GM23338 (cell line): ENCODE measurements at regions not wholly inside any gene's neighbourhood (a gene's known extent, or its start where the extent isn't known, plus 50 kb on each side); places are given as distances from the start of the nearest gene placed in this dataset.

Source experiments
- ATAC-seq: fragments of 200-7000 bp; cut with Tn5 transposase; 3 replicates; pipeline ENCODE4 v1.9.1; 2020
- DNase-seq: peaks from one replicate; pipeline ENCODE4 v3.0.0-alpha.2; 2015; ENCODE audit warnings: low spot score
- H2AFZ ChIP-seq: fragments of 200-600 bp; sonication (generic); 2 replicates; pipeline ENCODE4 v1.8.0; 2016; ENCODE audit warnings: antibody characterized with exemption, mild to moderate bottlenecking, moderate library complexity
- H3F3A ChIP-seq: fragments of 200-600 bp; sonication (generic); replicated peaks from 2 replicates; pipeline ENCODE4 v1.8.0; 2017; ENCODE audit warnings: antibody characterized with exemption, mixed run types, low read depth
- H3K27ac ChIP-seq: fragments of 200-600 bp; sonication (generic); 2 replicates; pipeline ENCODE4 v1.6.1; 2016; ENCODE audit warnings: low read depth
- H3K27me3 ChIP-seq: fragments of 200-600 bp; sonication (generic); 2 replicates; pipeline ENCODE4 v1.8.0; 2016; ENCODE audit warnings: mild to moderate bottlenecking, mixed run types, moderate library complexity; ENCODE audit not compliant: insufficient read depth
- H3K36me3 ChIP-seq: fragments of 200-600 bp; sonication (generic); 2 replicates; pipeline ENCODE4 v1.8.0; 2016; ENCODE audit warnings: mild to moderate bottlenecking; ENCODE audit not compliant: insufficient read depth
- H3K4me1 ChIP-seq: fragments of 200-600 bp; sonication (generic); 2 replicates; pipeline ENCODE4 v1.8.0; 2016; ENCODE audit warnings: mild to moderate bottlenecking, moderate library complexity; ENCODE audit not compliant: insufficient read depth
- H3K4me2 ChIP-seq: fragments of 200-600 bp; sonication (generic); 2 replicates; pipeline ENCODE4 v1.7.1; 2017; ENCODE audit warnings: mixed run types
- H3K4me3 ChIP-seq: fragments of 200-600 bp; sonication (generic); 2 replicates; pipeline ENCODE4 v1.6.1; 2016; ENCODE audit warnings: mixed run types
- H3K79me2 ChIP-seq: fragments of 200-600 bp; sonication (generic); replicated peaks from 2 replicates; pipeline ENCODE4 v1.8.0; 2017; ENCODE audit warnings: mild to moderate bottlenecking; ENCODE audit not compliant: insufficient read depth
- H3K9me2 ChIP-seq: fragments of 200-600 bp; sonication (generic); 2 replicates; pipeline ENCODE4 v1.8.0; 2017; ENCODE audit not compliant: insufficient read depth
- H4K20me1 ChIP-seq: fragments of 200-600 bp; sonication (generic); replicated peaks from 2 replicates; pipeline ENCODE4 v1.8.0; 2017; ENCODE audit warnings: mild to moderate bottlenecking; ENCODE audit not compliant: insufficient read depth
- H3K27ac Mint-ChIP-seq: 2 replicates; pipeline ENCODE4 v1.8.0; 2020; ENCODE audit warnings: inconsistent platforms, mild to moderate bottlenecking, moderate library complexity, mixed read lengths
- H3K27me3 Mint-ChIP-seq: 3 replicates; pipeline ENCODE4 v1.8.0; 2022; ENCODE audit warnings: low read depth, mild to moderate bottlenecking, moderate library complexity, mixed read lengths, inconsistent platforms; ENCODE audit not compliant: insufficient read depth, poor library complexity
- H3K36me3 Mint-ChIP-seq: 3 replicates; pipeline ENCODE4 v1.8.0; 2021; ENCODE audit warnings: low read depth, mild to moderate bottlenecking, inconsistent platforms, moderate library complexity, mixed read lengths
- H3K4me1 Mint-ChIP-seq: 3 replicates; pipeline ENCODE4 v1.8.0; 2020; ENCODE audit warnings: mild to moderate bottlenecking, inconsistent platforms, mixed read lengths
- H3K4me3 Mint-ChIP-seq: 3 replicates; pipeline ENCODE4 v1.8.0; 2021; ENCODE audit warnings: moderate library complexity, mild to moderate bottlenecking, inconsistent platforms, mixed read lengths
- H3K9me3 Mint-ChIP-seq: 3 replicates; pipeline ENCODE4 v1.8.0; 2020; ENCODE audit warnings: moderate library complexity, mild to moderate bottlenecking, inconsistent platforms, mixed read lengths
- CREB1 ChIP-seq: fragments of 250-450 bp; sonication (Bioruptor Pico); IDR thresholded peaks from 2 replicates; pipeline ENCODE4 v1.5.0; 2020; ENCODE audit warnings: low read depth, mild to moderate bottlenecking, moderate library complexity
- EZH2 ChIP-seq: fragments of 200-600 bp; sonication (generic); IDR thresholded peaks from one replicate; pipeline ENCODE4 v1.8.0; 2017; ENCODE audit warnings: antibody characterized with exemption, mild to moderate bottlenecking, low read depth; ENCODE audit not compliant: unreplicated experiment
- EZH2phosphoT487 ChIP-seq: fragments of 200-600 bp; sonication (generic); IDR thresholded peaks from one replicate; pipeline ENCODE4 v1.8.1; 2018; ENCODE audit warnings: antibody characterized with exemption; ENCODE audit not compliant: unreplicated experiment
- JUNB ChIP-seq: IDR thresholded peaks from one replicate; pipeline ENCODE4 v1.6.1; 2016; ENCODE audit warnings: antibody characterized with exemption; ENCODE audit not compliant: unreplicated experiment
- NANOG ChIP-seq: IDR thresholded peaks from 2 replicates; pipeline ENCODE4 v1.6.1; 2016; ENCODE audit warnings: antibody characterized with exemption, borderline replicate concordance
- POLR2AphosphoS5 ChIP-seq: IDR thresholded peaks from 2 replicates; pipeline ENCODE4 v1.6.1; 2016; ENCODE audit warnings: antibody characterized with exemption, low read depth
- STAT1 ChIP-seq: IDR thresholded peaks from one replicate; pipeline ENCODE4 v1.6.1; 2016; ENCODE audit warnings: antibody characterized with exemption; ENCODE audit not compliant: unreplicated experiment
- ZNF331 ChIP-seq: fragments of 250-450 bp; sonication (Bioruptor Pico); IDR thresholded peaks from 2 replicates; pipeline ENCODE4 v1.5.0; 2020; ENCODE audit warnings: low read depth, mild to moderate bottlenecking, moderate library complexity
- TF ChIP-seq, protein P1 (sequence below): IDR thresholded peaks from 2 replicates; pipeline ENCODE4 v1.6.1; 2016; ENCODE audit warnings: antibody characterized with exemption

DNA sequence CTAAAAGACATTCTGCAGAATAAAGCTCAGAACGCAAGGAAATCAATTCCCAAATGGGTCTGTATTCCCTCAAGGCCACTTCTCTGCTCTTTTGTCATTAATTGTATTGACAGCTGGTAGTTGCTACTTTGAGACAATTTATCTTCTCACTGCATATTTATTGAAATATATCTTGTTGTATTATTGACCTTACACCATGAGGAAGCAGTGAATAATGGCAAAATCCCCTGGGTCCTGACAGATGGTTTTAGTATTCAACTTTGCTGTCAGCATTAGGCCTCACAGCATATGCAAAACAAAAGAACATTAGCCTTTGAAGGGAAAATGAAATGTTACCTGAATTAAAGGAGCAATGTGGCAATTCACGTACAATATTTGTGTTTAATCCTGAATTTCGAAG is 406.1 kb upstream of the TRAM1L1 start:
- Histone ChIP-seq H3K27ac (no peak overlapping the region), H3K79me2 (no peaks in the 10 kb centered on the region), H3K36me3 (no peaks in the 10 kb centered on the region), H3K27me3 (no peaks in the 10 kb centered on the region), H4K20me1 (no peaks in the 10 kb centered on the region), H3K4me2 (0 out of 2 replicates have a peak overlapping the region, but pooled peaks have one; percentile 35), H3F3A (no peaks in the 10 kb centered on the region), H3K4me3 (no peak overlapping the region), H2AFZ (no peak overlapping the region), H3K9me2 (no peaks in the 10 kb centered on the region), H3K4me1 (peaks cover 14% of the 10 kb centered on the region)
- ATAC-seq (no peak), DNase-seq (no peak)
- Mint-ChIP-seq H3K27ac (no peak overlapping the region), H3K36me3 (no peaks in the 10 kb centered on the region), H3K4me1 (peaks cover 13% of the 10 kb centered on the region; the same call in 2 of the 3 replicates), H3K27me3 (no peaks in the 10 kb centered on the region), H3K9me3 (no peaks in the 10 kb centered on the region), H3K4me3 (no peak overlapping the region)
- TF ChIP-seq CREB1 (CRISPR knock-in tag): no peak
- TF ChIP-seq POLR2AphosphoS5: no peak

GRCh38 chr4:117495802-117496201 is 410.4 kb upstream of the TRAM1L1 start:
- no peaks in the 10 kb centered on the region for H3K36me3 Mint-ChIP-seq
- TF ChIP-seq, protein P1, sequence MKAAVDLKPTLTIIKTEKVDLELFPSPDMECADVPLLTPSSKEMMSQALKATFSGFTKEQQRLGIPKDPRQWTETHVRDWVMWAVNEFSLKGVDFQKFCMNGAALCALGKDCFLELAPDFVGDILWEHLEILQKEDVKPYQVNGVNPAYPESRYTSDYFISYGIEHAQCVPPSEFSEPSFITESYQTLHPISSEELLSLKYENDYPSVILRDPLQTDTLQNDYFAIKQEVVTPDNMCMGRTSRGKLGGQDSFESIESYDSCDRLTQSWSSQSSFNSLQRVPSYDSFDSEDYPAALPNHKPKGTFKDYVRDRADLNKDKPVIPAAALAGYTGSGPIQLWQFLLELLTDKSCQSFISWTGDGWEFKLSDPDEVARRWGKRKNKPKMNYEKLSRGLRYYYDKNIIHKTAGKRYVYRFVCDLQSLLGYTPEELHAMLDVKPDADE: no peak
- TF ChIP-seq CREB1 (CRISPR knock-in tag): no peak
- no peak for TF ChIP-seq STAT1
- TF ChIP-seq JUNB: no peak
- Histone ChIP-seq H3F3A (no peaks in the 10 kb centered on the region), H3K79me2 (no peaks in the 10 kb centered on the region), H3K27ac (no peak overlapping the region), H4K20me1 (no peaks in the 10 kb centered on the region), H3K4me1 (peaks cover 14% of the 10 kb centered on the region), H3K4me2 (no peak overlapping the region), H2AFZ (no peak overlapping the region), H3K27me3 (no peaks in the 10 kb centered on the region), H3K9me2 (no peaks in the 10 kb centered on the region; the same call in 1 of the 2 replicates), H3K4me3 (no peak overlapping the region), H3K36me3 (no peaks in the 10 kb centered on the region)
- H3K27me3 Mint-ChIP-seq: no peaks in the 10 kb centered on the region
- no peak overlapping the region for H3K4me3 Mint-ChIP-seq
- no peaks in the 10 kb centered on the region for H3K9me3 Mint-ChIP-seq
- no peak overlapping the region for H3K27ac Mint-ChIP-seq
- H3K4me1 Mint-ChIP-seq: peaks cover 13% of the 10 kb centered on the region; the same call in 2 of the 3 replicates
- ATAC-seq (no peak), DNase-seq (no peak)

- no peaks in the 10 kb centered on the region for H3K27me3 Mint-ChIP-seq
- Histone ChIP-seq H4K20me1 (no peaks in the 10 kb centered on the region), H3K36me3 (no peaks in the 10 kb centered on the region), H3K4me2 (no peak overlapping the region), H3K4me3 (no peak overlapping the region), H3F3A (no peaks in the 10 kb centered on the region), H2AFZ (no peak overlapping the region), H3K9me2 (no peaks in the 10 kb centered on the region), H3K79me2 (no peaks in the 10 kb centered on the region), H3K4me1 (no peaks in the 10 kb centered on the region), H3K27me3 (no peaks in the 10 kb centered on the region), H3K27ac (no peak overlapping the region)
- ATAC-seq: no peak
- no peaks in the 10 kb centered on the region for H3K9me3 Mint-ChIP-seq
- H3K36me3 Mint-ChIP-seq: no peaks in the 10 kb centered on the region
- peaks cover 8% of the 10 kb centered on the region; the same call in 1 of the 3 replicates for H3K4me1 Mint-ChIP-seq
- H3K4me3 Mint-ChIP-seq: no peak overlapping the region
- no peak for TF ChIP-seq EZH2
- TF ChIP-seq JUNB: no peak
- no peak for TF ChIP-seq EZH2phosphoT487
- no peak for TF ChIP-seq STAT1
- no peak for TF ChIP-seq ZNF331 (CRISPR knock-in tag)
- TF ChIP-seq NANOG: no peak
- no peak for TF ChIP-seq POLR2AphosphoS5
- H3K27ac Mint-ChIP-seq: no peak overlapping the region
- no peak for DNase-seq
Observed at GRCh38 chr4:117512414-117512813, 427.0 kb upstream of the TRAM1L1 start.
